SU-DHL-6 (cell line): ENCODE measurements at regions not wholly inside any gene's neighbourhood (a gene's known extent, or its start where the extent isn't known, plus 50 kb on each side); places are given as distances from the start of the nearest gene placed in this dataset.

Experiments used
- H2AFZ ChIP-seq: fragments of 200-600 bp; sonication (generic); 2 replicates; pipeline ENCODE4 v1.6.1; 2014; ENCODE audit warnings: low read depth, mild to moderate bottlenecking, moderate library complexity, mixed read lengths, antibody characterized with exemption, low read length; ENCODE audit not compliant: severe bottlenecking
- H3F3A ChIP-seq: fragments of 200-600 bp; shearing (Covaris generic); 2 replicates; pipeline ENCODE4 v1.6.0; 2016; ENCODE audit warnings: antibody characterized with exemption, mild to moderate bottlenecking; ENCODE audit not compliant: insufficient read depth
- H3K27ac ChIP-seq: fragments of 200-600 bp; sonication (generic); 2 replicates; pipeline ENCODE4 v1.5.1; 2016; ENCODE audit warnings: low read depth, mild to moderate bottlenecking, low read length, moderate library complexity, mixed read lengths
- H3K27me3 ChIP-seq: fragments of 200-600 bp; sonication (generic), shearing (Covaris generic); 2 replicates; pipeline ENCODE4 v1.6.0; 2014; ENCODE audit warnings: mild to moderate bottlenecking, low read length
- H3K36me3 ChIP-seq: fragments of 200-600 bp; sonication (generic); 2 replicates; pipeline ENCODE4 v1.6.1; 2014; ENCODE audit warnings: mild to moderate bottlenecking, low read length, mixed read lengths
- H3K4me2 ChIP-seq: fragments of 300-600, 200-600 bp; shearing (Covaris generic), sonication (generic); 2 replicates; pipeline ENCODE4 v1.6.0; 2014; ENCODE audit warnings: low read length, low read depth, mild to moderate bottlenecking; ENCODE audit not compliant: poor library complexity, severe bottlenecking
- H3K4me3 ChIP-seq: fragments of 200-600 bp; sonication (generic); 2 replicates; pipeline ENCODE4 v1.5.1; 2014; ENCODE audit warnings: antibody characterized with exemption, low read length, mild to moderate bottlenecking, mixed read lengths; ENCODE audit not compliant: insufficient read depth, poor library complexity, severe bottlenecking
- H3K79me2 ChIP-seq: fragments of 200-600 bp; sonication (generic); 2 replicates; pipeline ENCODE4 v1.6.1; 2014; ENCODE audit warnings: mild to moderate bottlenecking, low read length, moderate library complexity; ENCODE audit not compliant: insufficient read depth
- H3K9ac ChIP-seq: fragments of 200-600 bp; sonication (generic); 2 replicates; pipeline ENCODE4 v1.7.0; 2014; ENCODE audit warnings: mild to moderate bottlenecking, low read length
- H3K9me2 ChIP-seq: fragments of 200-600 bp; sonication (generic); replicated peaks from 2 replicates; pipeline ENCODE4 v1.6.1; 2014; ENCODE audit warnings: low read length; ENCODE audit not compliant: insufficient read depth
- H3K9me3 ChIP-seq: fragments of 200-600 bp; sonication (generic); 2 replicates; pipeline ENCODE4 v1.6.1; 2014; ENCODE audit warnings: low read length, mixed read lengths; ENCODE audit not compliant: insufficient read depth
- H4K20me1 ChIP-seq: fragments of 200-600 bp; sonication (generic); 2 replicates; pipeline ENCODE4 v1.6.1; 2014; ENCODE audit warnings: low read depth, mild to moderate bottlenecking, antibody characterized with exemption, low read length, moderate library complexity, mixed read lengths
- CTCF ChIP-seq: fragments of 200-600 bp; sonication (generic); IDR thresholded peaks from one replicate; pipeline ENCODE4 v1.5.1; 2017; ENCODE audit warnings: antibody characterized with exemption, mild to moderate bottlenecking, low read length, moderate library complexity; ENCODE audit not compliant: insufficient read depth, poor library complexity, severe bottlenecking
- EZH2phosphoT487 ChIP-seq: fragments of 200-600 bp; sonication (generic), shearing (Covaris generic); conservative IDR thresholded peaks from 2 replicates; pipeline ENCODE4 v1.6.1; 2018; ENCODE audit warnings: mild to moderate bottlenecking, antibody characterized with exemption, low read length, moderate library complexity, mixed read lengths

DNA sequence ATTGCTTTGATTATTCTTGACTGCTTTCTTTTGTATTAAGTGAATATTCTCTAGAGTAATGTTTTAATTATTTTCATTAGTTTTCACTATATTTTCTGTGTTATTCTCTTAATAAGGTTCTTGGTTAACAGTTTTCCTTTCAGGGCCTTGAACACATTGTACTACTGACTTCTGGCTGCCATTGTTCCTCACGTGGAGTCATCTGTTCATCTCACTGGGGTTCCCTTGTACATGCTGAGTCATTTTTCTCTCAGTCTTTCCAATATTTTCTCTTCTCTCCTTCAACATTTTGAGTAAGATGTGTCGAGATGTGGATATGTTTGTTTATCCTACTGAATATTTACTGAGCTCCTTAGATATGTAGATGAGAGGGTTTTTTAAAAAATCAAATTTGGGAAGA is 400.7 kb downstream of the TCERG1L start:
- Histone ChIP-seq H3K9me2 (no peaks in the 10 kb centered on the region), H2AFZ (no peak overlapping the region), H3K4me2 (no peak overlapping the region), H3K79me2 (no peaks in the 10 kb centered on the region), H3K27me3 (no peaks in the 10 kb centered on the region), H3K27ac (no peak overlapping the region), H3K9me3 (no peaks in the 10 kb centered on the region), H3K4me3 (no peak overlapping the region), H3K36me3 (no peaks in the 10 kb centered on the region), H4K20me1 (no peaks in the 10 kb centered on the region), H3F3A (no peaks in the 10 kb centered on the region), H3K9ac (no peak overlapping the region)
- TF ChIP-seq EZH2phosphoT487 (no peak), CTCF (no peak)

GRCh38 chr10:130913844-130914243 is 397.7 kb downstream of the TCERG1L start:
- H4K20me1 ChIP-seq, result no peaks in the 10 kb centered on the region
- H3F3A ChIP-seq, result no peaks in the 10 kb centered on the region
- no peak for TF ChIP-seq CTCF
- TF ChIP-seq EZH2phosphoT487, result no peak
- no peaks in the 10 kb centered on the region for H3K79me2 ChIP-seq
- no peaks in the 10 kb centered on the region for H3K27me3 ChIP-seq
- H3K9me2 ChIP-seq, result no peaks in the 10 kb centered on the region
- no peaks in the 10 kb centered on the region for H3K36me3 ChIP-seq
- H3K4me3 ChIP-seq, result no peak overlapping the region
- H3K9ac ChIP-seq, result no peak overlapping the region
- no peak overlapping the region for H3K27ac ChIP-seq
- no peak overlapping the region for H2AFZ ChIP-seq
- no peak overlapping the region for H3K4me2 ChIP-seq
- no peaks in the 10 kb centered on the region for H3K9me3 ChIP-seq

DNA sequence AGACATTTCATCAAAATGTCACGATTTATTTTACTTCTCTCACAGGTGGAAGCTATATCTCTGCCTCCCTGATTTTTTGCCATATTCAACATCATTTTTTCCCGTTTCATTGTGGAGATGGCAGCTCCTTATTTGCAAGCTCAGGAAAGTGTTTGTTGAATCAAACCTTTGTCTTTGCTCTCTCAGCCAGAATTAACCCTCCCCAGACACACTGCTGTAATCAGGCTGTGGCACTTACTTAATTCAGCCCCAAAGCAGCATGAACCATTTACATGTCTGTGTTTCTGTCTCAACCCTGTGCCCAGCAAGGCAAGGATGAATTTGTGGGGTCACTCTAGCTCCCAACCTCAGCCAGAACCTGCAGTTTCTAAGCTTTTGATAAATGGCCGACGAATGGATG is 397.2 kb downstream of the TCERG1L start:
- H4K20me1 ChIP-seq, result no peaks in the 10 kb centered on the region
- H2AFZ ChIP-seq, result no peak overlapping the region
- no peaks in the 10 kb centered on the region for H3K9me2 ChIP-seq
- no peaks in the 10 kb centered on the region for H3F3A ChIP-seq
- H3K79me2 ChIP-seq, result no peaks in the 10 kb centered on the region
- H3K27ac ChIP-seq, result no peak overlapping the region
- no peak overlapping the region for H3K9ac ChIP-seq
- no peak overlapping the region for H3K4me2 ChIP-seq
- H3K27me3 ChIP-seq, result no peaks in the 10 kb centered on the region
- H3K36me3 ChIP-seq, result no peaks in the 10 kb centered on the region
- H3K9me3 ChIP-seq, result no peaks in the 10 kb centered on the region
- H3K4me3 ChIP-seq, result no peak overlapping the region
- TF ChIP-seq CTCF (no peak), EZH2phosphoT487 (no peak)

DNA sequence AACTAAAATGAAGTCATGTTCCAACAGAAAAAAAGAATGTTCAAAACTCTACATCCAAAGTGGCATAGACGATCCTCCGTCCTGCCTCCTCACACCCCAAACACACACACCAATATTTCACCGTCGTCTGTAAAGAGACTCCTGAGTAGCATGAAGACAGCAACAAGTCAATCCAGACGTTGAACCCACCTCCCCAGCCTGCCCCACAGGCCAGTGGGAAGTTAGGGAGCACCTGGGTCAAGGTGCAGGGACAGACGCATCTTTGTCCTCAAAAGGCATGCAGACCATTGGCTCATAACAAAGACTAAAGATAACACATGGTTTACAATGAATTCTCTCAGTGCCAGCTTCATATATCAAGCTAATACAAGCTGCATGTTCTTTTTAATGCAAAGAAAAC is 396.5 kb downstream of the TCERG1L start:
- no peak overlapping the region for H3K27ac ChIP-seq
- no peaks in the 10 kb centered on the region for H3K27me3 ChIP-seq

More for the DNA sequence above, 396.5 kb downstream of the TCERG1L start:
- no peak overlapping the region for H3K4me3 ChIP-seq
- TF ChIP-seq EZH2phosphoT487, result no peak
- no peak for TF ChIP-seq CTCF
- no peak overlapping the region for H3K9ac ChIP-seq
- no peaks in the 10 kb centered on the region for H4K20me1 ChIP-seq
- no peaks in the 10 kb centered on the region for H3K36me3 ChIP-seq
- no peaks in the 10 kb centered on the region for H3F3A ChIP-seq
- H3K9me2 ChIP-seq, result no peaks in the 10 kb centered on the region
- H2AFZ ChIP-seq, result no peak overlapping the region
- no peak overlapping the region for H3K4me2 ChIP-seq
- no peaks in the 10 kb centered on the region for H3K79me2 ChIP-seq
- no peaks in the 10 kb centered on the region for H3K9me3 ChIP-seq
